Endodermal cell (in vitro differentiated cells): ENCODE measurements at regions not wholly inside any gene's neighbourhood (a gene's known extent, or its start where the extent isn't known, plus 50 kb on each side); places are given as distances from the start of the nearest gene placed in this dataset.

ENCODE experiments used
- DNase-seq: peaks from one replicate; pipeline ENCODE4 v3.0.0-alpha.2; 2017
- H3K27ac ChIP-seq: 2 replicates; pipeline ENCODE4 v1.5.1; 2013; ENCODE audit warnings: mild to moderate bottlenecking, low read depth, low read length, moderate library complexity
- H3K27me3 ChIP-seq: 2 replicates; pipeline ENCODE4 v1.6.1; 2013; ENCODE audit warnings: mild to moderate bottlenecking, low read length, moderate library complexity; ENCODE audit not compliant: insufficient read depth, control insufficient read depth, poor library complexity, severe bottlenecking
- H3K36me3 ChIP-seq: 2 replicates; pipeline ENCODE4 v1.7.0; 2013; ENCODE audit warnings: mild to moderate bottlenecking, low read length, moderate library complexity; ENCODE audit not compliant: control insufficient read depth, insufficient read depth
- H3K4me1 ChIP-seq: one replicate; pipeline ENCODE4 v1.7.0; 2013; ENCODE audit warnings: low read length; ENCODE audit not compliant: control insufficient read depth, insufficient read depth
- H3K4me3 ChIP-seq: 2 replicates; pipeline ENCODE4 v1.5.1; 2013; ENCODE audit warnings: mild to moderate bottlenecking, low read length, moderate library complexity
- H3K9ac ChIP-seq: 2 replicates; pipeline ENCODE4 v1.6.1; 2013; ENCODE audit warnings: mild to moderate bottlenecking, low read length, moderate library complexity; ENCODE audit not compliant: poor library complexity, severe bottlenecking; ENCODE audit errors: extremely low read depth
- H3K9me3 ChIP-seq: 2 replicates; pipeline ENCODE4 v1.6.1; 2013; ENCODE audit warnings: mild to moderate bottlenecking, low read length, moderate library complexity; ENCODE audit not compliant: control insufficient read depth
- H3K27ac Mint-ChIP-seq: 2 replicates; pipeline ENCODE4 v1.8.0; 2020; ENCODE audit warnings: mixed read lengths
- H3K27me3 Mint-ChIP-seq: 2 replicates; pipeline ENCODE4 v1.8.0; 2021; ENCODE audit warnings: mild to moderate bottlenecking, mixed read lengths; ENCODE audit not compliant: insufficient read depth
- H3K36me3 Mint-ChIP-seq: 2 replicates; pipeline ENCODE4 v1.8.0; 2020; ENCODE audit warnings: low read depth, mixed read lengths
- H3K4me1 Mint-ChIP-seq: 2 replicates; pipeline ENCODE4 v1.8.0; 2020; ENCODE audit warnings: mixed read lengths
- H3K4me3 Mint-ChIP-seq: 2 replicates; pipeline ENCODE4 v1.8.0; 2020; ENCODE audit warnings: mild to moderate bottlenecking, moderate library complexity, mixed read lengths
- H3K9me3 Mint-ChIP-seq: 2 replicates; pipeline ENCODE4 v1.8.0; 2020; ENCODE audit warnings: mild to moderate bottlenecking, mixed read lengths
- WGBS, 2 experiments: methylation state at CpG; one replicate each; pipeline versions ENCODE4 v1.1.5 to v1.1.7; 2013; ENCODE audit warnings: missing lambda C conversion rate in 2 of 2, mixed read lengths in 1 of 2; ENCODE audit not compliant: insufficient coverage in 1 of 2, insufficient read length in 1 of 2; 5-methylcytosine and 5-hydroxymethylcytosine counted together
- TF ChIP-seq, protein P1 (sequence below): fragments of 200-600 bp; sonication (generic); conservative IDR thresholded peaks from 2 replicates; pipeline ENCODE4 v1.5.0; 2021; ENCODE audit warnings: antibody characterized with exemption, mild to moderate bottlenecking

DNA sequence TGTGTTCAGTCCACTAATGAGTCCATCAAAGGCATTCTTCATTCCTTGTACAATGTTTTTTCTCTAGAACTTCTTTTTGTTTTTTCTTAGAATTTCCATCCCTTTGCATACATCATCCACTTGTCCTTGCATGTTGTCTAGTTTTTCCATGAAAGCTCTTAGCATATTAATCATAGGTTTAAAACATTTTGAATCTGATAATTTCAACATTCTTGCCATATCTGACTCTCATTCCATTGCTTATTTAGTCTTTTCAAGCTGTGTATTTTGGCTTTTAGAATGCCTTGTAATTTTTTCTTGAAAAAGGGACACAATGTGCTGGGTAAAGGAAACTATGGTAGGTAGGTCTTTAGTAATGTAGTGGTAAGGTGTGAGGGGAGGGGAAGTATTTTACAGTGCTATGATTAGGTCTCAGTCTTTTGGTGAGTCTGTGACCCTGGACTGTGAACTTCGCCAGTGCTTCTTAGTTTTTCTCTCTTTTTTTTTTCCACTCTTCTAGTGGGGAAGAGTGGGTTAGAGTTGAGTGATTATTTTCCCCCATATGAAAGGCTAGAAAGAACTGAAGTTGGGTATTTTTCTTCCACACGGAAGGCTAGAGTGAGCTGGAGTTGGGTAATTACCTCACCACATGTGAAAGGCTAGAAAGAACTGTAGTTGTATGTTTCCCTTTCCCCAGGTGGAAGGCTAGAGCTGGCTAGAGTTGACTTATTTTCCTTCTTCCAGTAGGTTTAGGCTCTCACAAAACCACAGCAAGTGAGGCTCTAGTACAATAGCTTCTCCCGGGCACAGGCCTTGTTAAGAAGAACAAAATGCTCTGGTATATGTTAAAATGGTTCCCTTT is 172.1 kb downstream of the SNX18 start:
- no peak overlapping the region for H3K27ac Mint-ChIP-seq
- Histone ChIP-seq H3K9me3 (peaks cover 5% of the 10 kb centered on the region), H3K27me3 (no peaks in the 10 kb centered on the region), H3K4me1 (no peaks in the 10 kb centered on the region), H3K4me3 (no peak overlapping the region), H3K36me3 (no peaks in the 10 kb centered on the region), H3K27ac (no peak overlapping the region), H3K9ac (no peak overlapping the region)
- peaks cover 3% of the 10 kb centered on the region for H3K27me3 Mint-ChIP-seq
- no peaks in the 10 kb centered on the region for H3K36me3 Mint-ChIP-seq
- no peak overlapping the region for H3K4me3 Mint-ChIP-seq
- WGBS, 2 experiments: 80 to 98% methylated on average over 1 to 3 of the region's 3 CpGs
- DNase-seq: no peak
- peaks cover 10% of the 10 kb centered on the region for H3K9me3 Mint-ChIP-seq
- peaks cover 3% of the 10 kb centered on the region for H3K4me1 Mint-ChIP-seq
- TF ChIP-seq, protein P1, sequence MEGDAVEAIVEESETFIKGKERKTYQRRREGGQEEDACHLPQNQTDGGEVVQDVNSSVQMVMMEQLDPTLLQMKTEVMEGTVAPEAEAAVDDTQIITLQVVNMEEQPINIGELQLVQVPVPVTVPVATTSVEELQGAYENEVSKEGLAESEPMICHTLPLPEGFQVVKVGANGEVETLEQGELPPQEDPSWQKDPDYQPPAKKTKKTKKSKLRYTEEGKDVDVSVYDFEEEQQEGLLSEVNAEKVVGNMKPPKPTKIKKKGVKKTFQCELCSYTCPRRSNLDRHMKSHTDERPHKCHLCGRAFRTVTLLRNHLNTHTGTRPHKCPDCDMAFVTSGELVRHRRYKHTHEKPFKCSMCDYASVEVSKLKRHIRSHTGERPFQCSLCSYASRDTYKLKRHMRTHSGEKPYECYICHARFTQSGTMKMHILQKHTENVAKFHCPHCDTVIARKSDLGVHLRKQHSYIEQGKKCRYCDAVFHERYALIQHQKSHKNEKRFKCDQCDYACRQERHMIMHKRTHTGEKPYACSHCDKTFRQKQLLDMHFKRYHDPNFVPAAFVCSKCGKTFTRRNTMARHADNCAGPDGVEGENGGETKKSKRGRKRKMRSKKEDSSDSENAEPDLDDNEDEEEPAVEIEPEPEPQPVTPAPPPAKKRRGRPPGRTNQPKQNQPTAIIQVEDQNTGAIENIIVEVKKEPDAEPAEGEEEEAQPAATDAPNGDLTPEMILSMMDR: no peak

DNA sequence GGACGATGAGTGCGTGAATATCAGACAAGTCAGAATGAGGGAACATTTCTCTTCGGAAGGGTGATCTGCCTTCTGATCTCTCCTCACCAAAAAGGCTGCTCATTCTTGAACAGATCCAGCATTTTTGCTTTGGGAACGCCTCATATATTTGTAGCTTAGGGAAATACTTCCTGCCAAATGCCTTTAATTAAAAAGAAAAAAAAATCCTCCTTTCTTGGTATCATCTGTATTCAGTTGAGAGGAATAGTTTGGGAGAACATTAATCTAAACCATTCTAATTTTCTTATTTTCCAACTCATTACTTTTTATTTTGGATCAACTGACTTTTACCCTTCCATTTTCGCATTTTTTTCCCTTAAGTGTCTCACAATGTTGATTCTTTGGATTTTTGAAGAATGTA is 163.4 kb downstream of the SNX18 start:
- WGBS, 2 experiments: 95 to 100% methylated on average over 3 to 4 of the region's 5 CpGs

DNA sequence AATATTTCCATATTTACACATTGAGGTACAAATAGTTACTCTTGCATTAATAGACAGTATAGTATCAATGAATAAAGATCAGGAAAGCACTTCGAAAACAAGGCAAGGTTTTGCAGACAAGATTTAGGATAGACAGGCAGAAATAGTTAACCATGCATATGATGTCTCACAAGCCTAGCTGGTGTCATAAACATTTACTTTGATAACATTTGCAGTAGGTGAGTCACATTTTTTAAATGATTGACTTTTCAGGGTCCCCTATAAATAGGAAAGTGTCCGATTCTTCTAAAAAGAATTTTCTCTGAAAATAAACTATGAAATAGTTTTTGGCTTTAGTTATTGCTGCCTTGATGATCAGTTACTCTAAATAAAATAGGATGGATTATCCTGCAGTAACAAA is 162.1 kb downstream of the SNX18 start:
- H3K4me3 Mint-ChIP-seq: no peak overlapping the region
- H3K9me3 Mint-ChIP-seq: peaks cover under 1% of the 10 kb centered on the region

More for the DNA sequence above, 163.4 kb downstream of the SNX18 start:
- H3K9me3 Mint-ChIP-seq: no peaks in the 10 kb centered on the region
- H3K27ac Mint-ChIP-seq: no peak overlapping the region
- no peak for DNase-seq
- H3K36me3 Mint-ChIP-seq: no peaks in the 10 kb centered on the region
- Histone ChIP-seq H3K27ac (no peak overlapping the region), H3K4me3 (no peak overlapping the region), H3K9ac (no peak overlapping the region), H3K4me1 (no peaks in the 10 kb centered on the region), H3K27me3 (no peaks in the 10 kb centered on the region), H3K9me3 (no peaks in the 10 kb centered on the region), H3K36me3 (no peaks in the 10 kb centered on the region)
- no peak overlapping the region for H3K4me3 Mint-ChIP-seq
- TF ChIP-seq, protein P1: no peak
- H3K27me3 Mint-ChIP-seq: no peaks in the 10 kb centered on the region
- no peaks in the 10 kb centered on the region for H3K4me1 Mint-ChIP-seq

More for the DNA sequence above, 162.1 kb downstream of the SNX18 start:
- Histone ChIP-seq H3K27me3 (no peaks in the 10 kb centered on the region), H3K9ac (no peak overlapping the region), H3K9me3 (no peaks in the 10 kb centered on the region), H3K4me3 (no peak overlapping the region), H3K27ac (no peak overlapping the region), H3K36me3 (no peaks in the 10 kb centered on the region), H3K4me1 (no peaks in the 10 kb centered on the region)
- H3K27me3 Mint-ChIP-seq: no peaks in the 10 kb centered on the region
- H3K36me3 Mint-ChIP-seq: no peaks in the 10 kb centered on the region
- H3K4me1 Mint-ChIP-seq: no peaks in the 10 kb centered on the region
- TF ChIP-seq, protein P1: no peak
- no peak for DNase-seq
- WGBS, 2 experiments: 88 to 100% methylated on average over 2 of the region's 2 CpGs
- H3K27ac Mint-ChIP-seq: no peak overlapping the region
